ENCODE measurements at regions not wholly inside any gene's neighbourhood (a gene's known extent, or its start where the extent isn't known, plus 50 kb on each side); places are given as distances from the start of the nearest gene placed in this dataset.

DNA sequence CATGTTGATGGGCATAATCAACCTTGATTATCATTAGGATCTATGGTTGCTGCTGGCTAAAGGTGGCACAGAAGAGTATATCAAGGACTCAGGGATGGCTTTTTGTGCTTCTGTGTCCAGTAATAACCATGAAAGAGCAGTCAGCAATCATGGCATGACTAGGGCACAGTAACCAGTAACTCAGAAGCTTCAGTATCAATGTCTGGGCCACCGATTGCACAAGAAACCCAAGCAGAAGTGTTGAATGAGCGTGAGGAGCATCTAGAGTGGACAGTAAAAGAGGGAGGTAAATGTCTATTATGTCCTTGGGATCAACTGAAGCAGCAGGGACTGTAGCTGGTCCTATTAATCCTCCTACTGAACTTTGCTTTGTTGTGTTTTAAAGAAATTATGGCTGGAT, 81.5 kb upstream of the F13A1 start:
- no peaks in the 10 kb centered on the region for H3K9me3 ChIP-seq (ENCODE audit: insufficient read depth, low read length)
- H3K9me2 ChIP-seq (replicated peaks; ENCODE audit: insufficient read depth, low read length) = no peaks in the 10 kb centered on the region
- no peak overlapping the region for H3K9ac ChIP-seq (ENCODE audit: low read length)
- H3K27me3 ChIP-seq (ENCODE audit: low read length) = no peaks in the 10 kb centered on the region
- TF ChIP-seq EZH2phosphoT487 (conservative IDR thresholded peaks at IDR 0.05; ENCODE audit: low read length) (no peak), CTCF (IDR thresholded peaks at IDR 0.05; ENCODE audit: insufficient read depth, low read length, poor library complexity, severe bottlenecking) (no peak)
- H3F3A ChIP-seq (ENCODE audit: insufficient read depth) = peaks cover 11% of the 10 kb centered on the region
- no peaks in the 10 kb centered on the region for H4K20me1 ChIP-seq (ENCODE audit: low read depth, low read length)
- no peak overlapping the region for H2AFZ ChIP-seq (ENCODE audit: low read depth, low read length, severe bottlenecking)
- H3K4me2 ChIP-seq (ENCODE audit: low read depth, low read length, poor library complexity, severe bottlenecking) = no peak overlapping the region
- no peak overlapping the region for H3K27ac ChIP-seq (ENCODE audit: low read depth, low read length)
- H3K36me3 ChIP-seq (ENCODE audit: low read length) = no peaks in the 10 kb centered on the region; the same call in 1 of the 2 replicates
- no peak overlapping the region for H3K4me3 ChIP-seq (ENCODE audit: insufficient read depth, low read length, poor library complexity, severe bottlenecking)
- no peaks in the 10 kb centered on the region for H3K79me2 ChIP-seq (ENCODE audit: insufficient read depth, low read length)

GRCh38 chr6:6402591-6402990, 82.1 kb upstream of the F13A1 start:
- TF ChIP-seq EZH2phosphoT487 (conservative IDR thresholded peaks at IDR 0.05; ENCODE audit: low read length) (no peak), CTCF (IDR thresholded peaks at IDR 0.05; ENCODE audit: insufficient read depth, low read length, poor library complexity, severe bottlenecking) (no peak)
- Histone ChIP-seq H4K20me1 (ENCODE audit: low read depth, low read length) (no peaks in the 10 kb centered on the region), H3K36me3 (ENCODE audit: low read length) (no peaks in the 10 kb centered on the region; the same call in 1 of the 2 replicates), H2AFZ (ENCODE audit: low read depth, low read length, severe bottlenecking) (no peak overlapping the region), H3F3A (ENCODE audit: insufficient read depth) (peaks cover 16% of the 10 kb centered on the region), H3K4me2 (ENCODE audit: low read depth, low read length, poor library complexity, severe bottlenecking) (no peak overlapping the region), H3K9me2 (replicated peaks; ENCODE audit: insufficient read depth, low read length) (no peaks in the 10 kb centered on the region), H3K27me3 (ENCODE audit: low read length) (no peaks in the 10 kb centered on the region), H3K9me3 (ENCODE audit: insufficient read depth, low read length) (no peaks in the 10 kb centered on the region), H3K9ac (ENCODE audit: low read length) (no peak overlapping the region), H3K27ac (ENCODE audit: low read depth, low read length) (no peak overlapping the region), H3K79me2 (ENCODE audit: insufficient read depth, low read length) (no peaks in the 10 kb centered on the region), H3K4me3 (ENCODE audit: insufficient read depth, low read length, poor library complexity, severe bottlenecking) (no peak overlapping the region)

GRCh38 chr6:6405031-6405430, 84.6 kb upstream of the F13A1 start:
- Histone ChIP-seq H3K9me3 (ENCODE audit: insufficient read depth, low read length) (no peaks in the 10 kb centered on the region), H3K4me3 (ENCODE audit: insufficient read depth, low read length, poor library complexity, severe bottlenecking) (no peak overlapping the region), H2AFZ (ENCODE audit: low read depth, low read length, severe bottlenecking) (no peak overlapping the region), H3K27ac (ENCODE audit: low read depth, low read length) (no peak overlapping the region), H3K9ac (ENCODE audit: low read length) (no peak overlapping the region), H3K79me2 (ENCODE audit: insufficient read depth, low read length) (no peaks in the 10 kb centered on the region), H3F3A (ENCODE audit: insufficient read depth) (peaks cover 19% of the 10 kb centered on the region), H3K9me2 (replicated peaks; ENCODE audit: insufficient read depth, low read length) (no peaks in the 10 kb centered on the region), H3K27me3 (ENCODE audit: low read length) (no peaks in the 10 kb centered on the region), H3K36me3 (ENCODE audit: low read length) (no peaks in the 10 kb centered on the region; the same call in 1 of the 2 replicates), H3K4me2 (ENCODE audit: low read depth, low read length, poor library complexity, severe bottlenecking) (no peak overlapping the region), H4K20me1 (ENCODE audit: low read depth, low read length) (no peaks in the 10 kb centered on the region)
- TF ChIP-seq CTCF (IDR thresholded peaks at IDR 0.05; ENCODE audit: insufficient read depth, low read length, poor library complexity, severe bottlenecking) (no peak), EZH2phosphoT487 (conservative IDR thresholded peaks at IDR 0.05; ENCODE audit: low read length) (no peak)
